ENCODE measurements at regions not wholly inside any gene's neighbourhood (a gene's known extent, or its start where the extent isn't known, plus 50 kb on each side); places are given as distances from the start of the nearest gene placed in this dataset.
"Not testable (repeated sequence)": the region's sequence is repeated elsewhere in the genome, so short reads cannot be mapped to it uniquely, and the experiment has no call there.

- intact Hi-C loops (cut with micrococcal nuclease; ENCODE audit: unreplicated experiment), result no loop called here
- ChIA-PET CTCF (no interaction called here), POLR2A (ENCODE audit: low non-redundant PET) (no interaction called here)
- TF ChIP-seq, protein P1, sequence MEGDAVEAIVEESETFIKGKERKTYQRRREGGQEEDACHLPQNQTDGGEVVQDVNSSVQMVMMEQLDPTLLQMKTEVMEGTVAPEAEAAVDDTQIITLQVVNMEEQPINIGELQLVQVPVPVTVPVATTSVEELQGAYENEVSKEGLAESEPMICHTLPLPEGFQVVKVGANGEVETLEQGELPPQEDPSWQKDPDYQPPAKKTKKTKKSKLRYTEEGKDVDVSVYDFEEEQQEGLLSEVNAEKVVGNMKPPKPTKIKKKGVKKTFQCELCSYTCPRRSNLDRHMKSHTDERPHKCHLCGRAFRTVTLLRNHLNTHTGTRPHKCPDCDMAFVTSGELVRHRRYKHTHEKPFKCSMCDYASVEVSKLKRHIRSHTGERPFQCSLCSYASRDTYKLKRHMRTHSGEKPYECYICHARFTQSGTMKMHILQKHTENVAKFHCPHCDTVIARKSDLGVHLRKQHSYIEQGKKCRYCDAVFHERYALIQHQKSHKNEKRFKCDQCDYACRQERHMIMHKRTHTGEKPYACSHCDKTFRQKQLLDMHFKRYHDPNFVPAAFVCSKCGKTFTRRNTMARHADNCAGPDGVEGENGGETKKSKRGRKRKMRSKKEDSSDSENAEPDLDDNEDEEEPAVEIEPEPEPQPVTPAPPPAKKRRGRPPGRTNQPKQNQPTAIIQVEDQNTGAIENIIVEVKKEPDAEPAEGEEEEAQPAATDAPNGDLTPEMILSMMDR (conservative IDR thresholded peaks at IDR 0.05; ENCODE audit: low read depth, low read length), result no peak
- H3K4me1 ChIP-seq (ENCODE audit: insufficient read depth, low read length, poor library complexity, severe bottlenecking), result peaks cover 4% of the 10 kb centered on the region
- no TSS peak for BruUV-seq (replicated peaks)
- H3K4me3 ChIP-seq (ENCODE audit: low read depth, low read length, poor library complexity, severe bottlenecking), result no peak overlapping the region
- no peaks in the 10 kb centered on the region for H3K9me3 ChIP-seq (ENCODE audit: low read depth, low read length, poor library complexity, severe bottlenecking)
- H3K27me3 ChIP-seq (replicated peaks; ENCODE audit: insufficient read depth, low read depth, low read length, poor library complexity), result no peaks in the 10 kb centered on the region
- no peak overlapping the region for H3K27ac ChIP-seq (ENCODE audit: low read depth, low read length, poor library complexity, severe bottlenecking)
- DNase-seq (ENCODE audit: low spot score), result no peak
- H3K36me3 ChIP-seq (ENCODE audit: insufficient read depth, low read length, poor library complexity, severe bottlenecking), result no peaks in the 10 kb centered on the region
Observed at GRCh38 chr7:81851413-81851812, 81.6 kb upstream of the HGF start.

GRCh38 chr7:81846398-81846797 lies 76.6 kb upstream of the HGF start:
- Histone ChIP-seq H3K36me3 (ENCODE audit: insufficient read depth, low read length, poor library complexity, severe bottlenecking) (no peaks in the 10 kb centered on the region), H3K4me1 (ENCODE audit: insufficient read depth, low read length, poor library complexity, severe bottlenecking) (peaks cover 10% of the 10 kb centered on the region), H3K9me3 (ENCODE audit: low read depth, low read length, poor library complexity, severe bottlenecking) (no peaks in the 10 kb centered on the region), H3K27ac (ENCODE audit: low read depth, low read length, poor library complexity, severe bottlenecking) (no peak overlapping the region), H3K4me3 (ENCODE audit: low read depth, low read length, poor library complexity, severe bottlenecking) (no peak overlapping the region), H3K27me3 (replicated peaks; ENCODE audit: insufficient read depth, low read depth, low read length, poor library complexity) (no peaks in the 10 kb centered on the region)
- POLR2A ChIA-PET (ENCODE audit: low non-redundant PET), result no interaction called here
- TF ChIP-seq EZH2 (IDR thresholded peaks at IDR 0.05; ENCODE audit: borderline replicate concordance, low read depth, low read length, poor library complexity, severe bottlenecking), result no peak
- TF ChIP-seq, protein P1 (conservative IDR thresholded peaks at IDR 0.05; ENCODE audit: low read depth, low read length), result no peak
- BruUV-seq (replicated peaks), result no TSS peak
- DNase-seq (ENCODE audit: low spot score), result peak; percentile 18
- intact Hi-C loops (cut with micrococcal nuclease; ENCODE audit: unreplicated experiment), result no loop called here
- CTCF ChIA-PET, result interaction anchor here (0.6 kb wide), 1 partner anchor 183 kb away, joined by 3 read pairs; no protein-coding TSS in a partner anchor

- H3K9me3 ChIP-seq (ENCODE audit: low read depth, low read length, poor library complexity, severe bottlenecking), result no peaks in the 10 kb centered on the region
- peaks cover 10% of the 10 kb centered on the region for H3K4me1 ChIP-seq (ENCODE audit: insufficient read depth, low read length, poor library complexity, severe bottlenecking)
- TF ChIP-seq, protein P1 (conservative IDR thresholded peaks at IDR 0.05; ENCODE audit: low read depth, low read length), result no peak
- TF ChIP-seq EZH2 (IDR thresholded peaks at IDR 0.05; ENCODE audit: borderline replicate concordance, low read depth, low read length, poor library complexity, severe bottlenecking), result no peak
- ChIA-PET CTCF (no interaction called here), POLR2A (ENCODE audit: low non-redundant PET) (no interaction called here)
- no peak overlapping the region for H3K27ac ChIP-seq (ENCODE audit: low read depth, low read length, poor library complexity, severe bottlenecking)
- no peaks in the 10 kb centered on the region for H3K27me3 ChIP-seq (replicated peaks; ENCODE audit: insufficient read depth, low read depth, low read length, poor library complexity)
- no peak overlapping the region for H3K4me3 ChIP-seq (ENCODE audit: low read depth, low read length, poor library complexity, severe bottlenecking)
- intact Hi-C loops (cut with micrococcal nuclease; ENCODE audit: unreplicated experiment), result no loop called here
- peak; percentile 60 for DNase-seq (ENCODE audit: low spot score)
- H3K36me3 ChIP-seq (ENCODE audit: insufficient read depth, low read length, poor library complexity, severe bottlenecking), result no peaks in the 10 kb centered on the region
- BruUV-seq (replicated peaks), result no TSS peak
Observed at GRCh38 chr7:81845744-81846241, 75.9 kb upstream of the HGF start.

- peaks cover 10% of the 10 kb centered on the region for H3K4me1 ChIP-seq (ENCODE audit: insufficient read depth, low read length, poor library complexity, severe bottlenecking)
- DNase-seq (ENCODE audit: low spot score); intact Hi-C loops (cut with micrococcal nuclease; ENCODE audit: unreplicated experiment); H3K27ac ChIP-seq (ENCODE audit: low read depth, low read length, poor library complexity, severe bottlenecking); H3K4me3 ChIP-seq (ENCODE audit: low read depth, low read length, poor library complexity, severe bottlenecking); H3K9me3 ChIP-seq (ENCODE audit: low read depth, low read length, poor library complexity, severe bottlenecking); CTCF ChIA-PET; POLR2A ChIA-PET (ENCODE audit: low non-redundant PET); H3K36me3 ChIP-seq (ENCODE audit: insufficient read depth, low read length, poor library complexity, severe bottlenecking); BruUV-seq (replicated peaks); H3K27me3 ChIP-seq (replicated peaks; ENCODE audit: insufficient read depth, low read depth, low read length, poor library complexity): not testable (repeated sequence)
Observed at GRCh38 chr7:81843657-81844056, 73.8 kb upstream of the HGF start.

Measured in A673 (cell line).